ENCODE measurements at regions not wholly inside any gene's neighbourhood (a gene's known extent, or its start where the extent isn't known, plus 50 kb on each side); places are given as distances from the start of the nearest gene placed in this dataset.

DNA sequence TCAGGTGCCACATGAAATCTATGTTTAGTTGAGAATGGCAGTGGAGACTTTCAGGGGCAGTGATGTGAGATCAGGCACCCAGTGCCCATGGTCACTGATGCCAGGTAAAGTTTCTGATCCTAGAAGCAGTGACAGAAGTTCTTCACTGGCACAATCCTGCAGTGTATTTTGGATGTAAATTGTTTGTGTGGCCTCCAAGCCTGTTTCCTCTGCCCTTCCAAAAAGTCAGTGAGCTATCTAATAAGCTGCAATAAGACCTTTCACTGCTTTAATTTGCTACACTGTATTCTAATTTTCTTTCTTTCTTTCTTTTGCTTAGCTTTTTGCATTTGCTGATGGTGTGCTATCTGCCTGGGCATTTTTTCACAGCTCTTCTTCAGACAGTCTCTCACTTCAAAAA, 1348.6 kb downstream of the ADGRL3 start:
- no peak for ATAC-seq (ENCODE audit: low FRiP score in 2 of 2)
- H3K27me3 ChIP-seq = no peaks in the 10 kb centered on the region

DNA sequence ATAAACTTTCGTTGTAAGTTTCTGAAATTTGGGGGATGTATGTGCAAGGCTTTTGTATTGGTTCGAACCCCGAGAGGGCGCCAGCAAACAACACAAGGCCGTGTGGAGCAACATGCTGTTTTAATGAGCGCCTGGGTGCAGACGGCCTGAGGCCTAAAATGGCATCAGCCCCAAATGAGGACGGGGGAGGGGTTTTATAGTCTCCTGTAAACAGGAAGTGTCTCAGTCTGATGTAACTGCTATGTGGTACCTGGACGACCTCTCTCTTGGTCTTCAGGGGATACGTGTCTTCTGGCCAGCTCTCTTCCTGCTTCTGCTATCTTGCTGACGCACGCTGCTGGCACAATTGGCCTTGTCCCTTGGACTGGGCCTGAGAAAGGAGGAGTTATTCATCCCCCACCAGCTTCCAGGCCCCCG, 1348.0 kb downstream of the ADGRL3 start:
- ATAC-seq (ENCODE audit: low FRiP score in 2 of 2) = no peak
- WGBS, 2 donors = 72 to 76% methylated on average over 13 of the region's 13 CpGs
- TF ChIP-seq POLR2A (IDR thresholded peaks at IDR 0.05) (no peak), EP300 (IDR thresholded peaks at IDR 0.05) (no peak), POLR2AphosphoS5 (IDR thresholded peaks at IDR 0.05) (no peak)
- TF ChIP-seq, protein P1, sequence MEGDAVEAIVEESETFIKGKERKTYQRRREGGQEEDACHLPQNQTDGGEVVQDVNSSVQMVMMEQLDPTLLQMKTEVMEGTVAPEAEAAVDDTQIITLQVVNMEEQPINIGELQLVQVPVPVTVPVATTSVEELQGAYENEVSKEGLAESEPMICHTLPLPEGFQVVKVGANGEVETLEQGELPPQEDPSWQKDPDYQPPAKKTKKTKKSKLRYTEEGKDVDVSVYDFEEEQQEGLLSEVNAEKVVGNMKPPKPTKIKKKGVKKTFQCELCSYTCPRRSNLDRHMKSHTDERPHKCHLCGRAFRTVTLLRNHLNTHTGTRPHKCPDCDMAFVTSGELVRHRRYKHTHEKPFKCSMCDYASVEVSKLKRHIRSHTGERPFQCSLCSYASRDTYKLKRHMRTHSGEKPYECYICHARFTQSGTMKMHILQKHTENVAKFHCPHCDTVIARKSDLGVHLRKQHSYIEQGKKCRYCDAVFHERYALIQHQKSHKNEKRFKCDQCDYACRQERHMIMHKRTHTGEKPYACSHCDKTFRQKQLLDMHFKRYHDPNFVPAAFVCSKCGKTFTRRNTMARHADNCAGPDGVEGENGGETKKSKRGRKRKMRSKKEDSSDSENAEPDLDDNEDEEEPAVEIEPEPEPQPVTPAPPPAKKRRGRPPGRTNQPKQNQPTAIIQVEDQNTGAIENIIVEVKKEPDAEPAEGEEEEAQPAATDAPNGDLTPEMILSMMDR (IDR thresholded peaks at IDR 0.05) = no peak

More for the DNA sequence above, 1348.6 kb downstream of the ADGRL3 start:
- Histone ChIP-seq H3K4me3 (no peak overlapping the region), H3K27ac (no peak overlapping the region), H3K36me3 (no peaks in the 10 kb centered on the region), H3K9me3 (no peaks in the 10 kb centered on the region), H3K4me1 (no peaks in the 10 kb centered on the region)
- DNase-seq = no peak
- TF ChIP-seq POLR2AphosphoS5 (IDR thresholded peaks at IDR 0.05) (no peak), EP300 (IDR thresholded peaks at IDR 0.05) (no peak), POLR2A (IDR thresholded peaks at IDR 0.05) (no peak)
- TF ChIP-seq, protein P1 (IDR thresholded peaks at IDR 0.05) = no peak

GRCh38 chr4:62544428-62544827, 1344.3 kb downstream of the ADGRL3 start:
- WGBS, 2 donors = 56 to 69% methylated on average over 3 of the region's 3 CpGs
- peak in 1 of 2 donors; percentile 56 for ATAC-seq (ENCODE audit: low FRiP score in 2 of 2)
- TF ChIP-seq POLR2AphosphoS5 (IDR thresholded peaks at IDR 0.05) = no peak
- no peak for TF ChIP-seq POLR2A (IDR thresholded peaks at IDR 0.05)
- TF ChIP-seq EP300 (IDR thresholded peaks at IDR 0.05) = no peak
- TF ChIP-seq, protein P1 (IDR thresholded peaks at IDR 0.05) = no peak
- Histone ChIP-seq H3K36me3 (no peaks in the 10 kb centered on the region), H3K4me1 (no peaks in the 10 kb centered on the region), H3K27me3 (no peaks in the 10 kb centered on the region), H3K9me3 (peaks cover 0 to 4% (median 0%) of the 10 kb centered on the region in 4 donors), H3K27ac (no peak overlapping the region), H3K4me3 (no peak overlapping the region)
- DNase-seq = no peak

More for the DNA sequence above, 1348.0 kb downstream of the ADGRL3 start:
- no peaks in the 10 kb centered on the region for H3K4me1 ChIP-seq
- H3K27ac ChIP-seq = no peak overlapping the region
- no peaks in the 10 kb centered on the region for H3K27me3 ChIP-seq
- no peak for DNase-seq
- H3K9me3 ChIP-seq = no peaks in the 10 kb centered on the region
- H3K4me3 ChIP-seq = no peak overlapping the region
- H3K36me3 ChIP-seq = no peaks in the 10 kb centered on the region

GRCh38 chr4:62543002-62543401, 1342.9 kb downstream of the ADGRL3 start:
- Histone ChIP-seq H3K27me3 (no peaks in the 10 kb centered on the region), H3K4me3 (no peak overlapping the region), H3K4me1 (no peaks in the 10 kb centered on the region), H3K27ac (no peak overlapping the region), H3K36me3 (no peaks in the 10 kb centered on the region), H3K9me3 (peaks cover 0 to 4% (median under 1%) of the 10 kb centered on the region in 4 donors)
- ATAC-seq (ENCODE audit: low FRiP score in 2 of 2) = no peak
- WGBS, 2 donors = 91 to 96% methylated on average over 2 of the region's 2 CpGs
- DNase-seq = no peak
- TF ChIP-seq, protein P1 (IDR thresholded peaks at IDR 0.05) = no peak
- TF ChIP-seq EP300 (IDR thresholded peaks at IDR 0.05) (no peak), POLR2AphosphoS5 (IDR thresholded peaks at IDR 0.05) (no peak), POLR2A (IDR thresholded peaks at IDR 0.05) (no peak)

DNA sequence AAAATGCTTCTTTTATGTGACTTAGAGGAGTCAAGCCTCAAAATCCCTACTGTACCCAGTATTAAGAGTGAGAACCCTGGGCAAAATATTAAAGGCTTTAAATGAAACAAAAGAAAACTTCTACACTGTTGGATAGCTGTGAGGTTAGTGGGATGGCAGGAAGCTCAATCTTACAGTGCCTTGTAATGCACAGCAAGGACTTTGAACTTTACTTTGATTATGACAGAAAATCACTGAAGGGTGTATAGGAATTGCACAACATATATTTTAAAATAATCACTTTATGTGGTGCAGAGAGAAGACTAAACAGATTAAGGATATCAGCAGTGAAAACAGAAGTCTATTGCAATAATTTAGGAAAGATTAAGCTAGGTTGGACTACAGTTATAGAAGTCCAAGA, 1333.4 kb downstream of the ADGRL3 start:
- Histone ChIP-seq H3K4me1 (no peaks in the 10 kb centered on the region), H3K36me3 (no peaks in the 10 kb centered on the region), H3K4me3 (no peak overlapping the region), H3K27me3 (no peaks in the 10 kb centered on the region), H3K27ac (no peak overlapping the region), H3K9me3 (peaks cover 0 to 5% (median 0%) of the 10 kb centered on the region in 4 donors)
- TF ChIP-seq, protein P1 (IDR thresholded peaks at IDR 0.05) = no peak
- TF ChIP-seq POLR2A (IDR thresholded peaks at IDR 0.05) = no peak
- no peak for DNase-seq
- ATAC-seq (ENCODE audit: low FRiP score in 2 of 2) = no peak
